ENCODE measurements at regions not wholly inside any gene's neighbourhood (a gene's known extent, or its start where the extent isn't known, plus 50 kb on each side); places are given as distances from the start of the nearest gene placed in this dataset.

- TF ChIP-seq EZH2 (IDR thresholded peaks at IDR 0.05; ENCODE audit: low read length, missing control alignments): no peak
- Histone ChIP-seq H3K4me2 (ENCODE audit: extremely low read depth, insufficient read depth, low read length) (no peak overlapping the region), H4K20me1 (ENCODE audit: control insufficient read depth, extremely low read depth, insufficient read depth, low read length) (no peaks in the 10 kb centered on the region), H2AFZ (ENCODE audit: low read length) (no peak overlapping the region), H3K79me2 (ENCODE audit: control insufficient read depth, insufficient read depth, low read length) (no peaks in the 10 kb centered on the region), H3K9me3 (ENCODE audit: control insufficient read depth, insufficient read depth, low read depth, low read length) (no peaks in the 10 kb centered on the region), H3K36me3 (ENCODE audit: control insufficient read depth, insufficient read depth, low read length) (no peaks in the 10 kb centered on the region), H3K27me3 (ENCODE audit: control insufficient read depth, insufficient read depth, low read length) (no peaks in the 10 kb centered on the region), H3K4me1 (ENCODE audit: control insufficient read depth, extremely low read depth, insufficient read depth, low read length) (no peaks in the 10 kb centered on the region), H3K27ac (ENCODE audit: insufficient read depth, low read length) (no peak overlapping the region), H3K4me3 (replicated peaks in 1 of 4; ENCODE audit: control extremely low read depth in 1 of 4, insufficient read depth in 1 of 4, low read depth in 3 of 4, low read length in 4 of 4) (no peak overlapping the region), H3K9ac (ENCODE audit: insufficient read depth, low read length) (no peak overlapping the region)
- DNase-seq (ENCODE audit: low read depth in 2 of 2): no peak
Measured at GRCh38 chr2:12806549-12807242, 90.0 kb downstream of the TRIB2 start.

DNA sequence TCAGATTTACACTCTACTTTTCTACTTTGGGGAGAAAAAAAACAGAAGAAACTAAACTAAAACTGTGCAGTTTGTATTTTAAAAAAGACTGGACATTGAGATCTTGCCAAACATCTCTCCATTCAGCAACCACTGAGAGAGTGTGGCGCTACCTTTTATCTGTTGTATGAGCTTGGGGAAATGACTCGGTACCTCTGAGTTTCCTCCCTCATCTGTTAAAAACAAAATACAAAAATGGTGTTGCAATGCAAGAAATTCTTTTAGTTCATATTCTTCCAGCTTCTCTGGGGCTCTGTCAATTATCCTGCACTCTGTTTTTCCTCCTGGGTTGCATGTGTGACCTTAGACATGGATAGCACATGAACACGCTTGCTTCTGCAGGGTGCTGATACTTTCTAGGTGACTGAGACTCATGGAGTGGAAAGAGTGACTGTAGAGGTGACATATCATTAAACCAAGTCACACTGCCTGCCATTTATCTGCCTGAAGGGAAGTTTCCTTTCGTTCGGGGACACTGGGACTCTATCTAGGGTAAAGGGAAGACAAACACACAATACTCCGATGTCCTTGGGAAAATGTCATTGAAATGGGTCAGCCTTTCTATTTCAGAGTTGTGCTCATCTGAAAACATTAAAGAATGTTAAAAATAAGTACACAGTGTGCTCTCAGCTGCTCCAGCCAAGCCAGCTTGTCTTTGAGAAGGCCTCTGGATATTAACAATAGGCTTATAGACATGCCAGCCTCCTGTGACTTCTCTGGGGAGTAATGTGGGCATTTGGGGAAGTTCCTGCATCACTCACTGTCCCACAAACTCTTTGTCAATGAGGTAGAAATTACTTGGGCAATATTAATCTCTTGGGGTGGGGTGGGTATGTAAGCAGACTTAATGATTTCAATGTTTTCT, 91.4 kb downstream of the TRIB2 start:
- TF ChIP-seq EZH2 (IDR thresholded peaks at IDR 0.05; ENCODE audit: low read length, missing control alignments): no peak
- TF ChIP-seq, protein P1, sequence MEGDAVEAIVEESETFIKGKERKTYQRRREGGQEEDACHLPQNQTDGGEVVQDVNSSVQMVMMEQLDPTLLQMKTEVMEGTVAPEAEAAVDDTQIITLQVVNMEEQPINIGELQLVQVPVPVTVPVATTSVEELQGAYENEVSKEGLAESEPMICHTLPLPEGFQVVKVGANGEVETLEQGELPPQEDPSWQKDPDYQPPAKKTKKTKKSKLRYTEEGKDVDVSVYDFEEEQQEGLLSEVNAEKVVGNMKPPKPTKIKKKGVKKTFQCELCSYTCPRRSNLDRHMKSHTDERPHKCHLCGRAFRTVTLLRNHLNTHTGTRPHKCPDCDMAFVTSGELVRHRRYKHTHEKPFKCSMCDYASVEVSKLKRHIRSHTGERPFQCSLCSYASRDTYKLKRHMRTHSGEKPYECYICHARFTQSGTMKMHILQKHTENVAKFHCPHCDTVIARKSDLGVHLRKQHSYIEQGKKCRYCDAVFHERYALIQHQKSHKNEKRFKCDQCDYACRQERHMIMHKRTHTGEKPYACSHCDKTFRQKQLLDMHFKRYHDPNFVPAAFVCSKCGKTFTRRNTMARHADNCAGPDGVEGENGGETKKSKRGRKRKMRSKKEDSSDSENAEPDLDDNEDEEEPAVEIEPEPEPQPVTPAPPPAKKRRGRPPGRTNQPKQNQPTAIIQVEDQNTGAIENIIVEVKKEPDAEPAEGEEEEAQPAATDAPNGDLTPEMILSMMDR (conservative IDR thresholded peaks at IDR 0.05 in 1 of 2, IDR thresholded peaks at IDR 0.05 in 1 of 2; ENCODE audit: low read depth in 1 of 2, low read length in 2 of 2): no peak
- H4K20me1 ChIP-seq (ENCODE audit: control insufficient read depth, extremely low read depth, insufficient read depth, low read length): no peaks in the 10 kb centered on the region
- H3K9ac ChIP-seq (ENCODE audit: insufficient read depth, low read length): no peak overlapping the region
- no peak overlapping the region for H3K4me3 ChIP-seq (replicated peaks in 1 of 4; ENCODE audit: control extremely low read depth in 1 of 4, insufficient read depth in 1 of 4, low read depth in 3 of 4, low read length in 4 of 4)
- DNase-seq (ENCODE audit: low read depth in 2 of 2): no peak
- no peaks in the 10 kb centered on the region for H3K79me2 ChIP-seq (ENCODE audit: control insufficient read depth, insufficient read depth, low read length)
- H3K36me3 ChIP-seq (ENCODE audit: control insufficient read depth, insufficient read depth, low read length): no peaks in the 10 kb centered on the region
- H3K27ac ChIP-seq (ENCODE audit: insufficient read depth, low read length): no peak overlapping the region
- H3K4me1 ChIP-seq (ENCODE audit: control insufficient read depth, extremely low read depth, insufficient read depth, low read length): no peaks in the 10 kb centered on the region
- H3K27me3 ChIP-seq (ENCODE audit: control insufficient read depth, insufficient read depth, low read length): no peaks in the 10 kb centered on the region
- no peaks in the 10 kb centered on the region for H3K9me3 ChIP-seq (ENCODE audit: control insufficient read depth, insufficient read depth, low read depth, low read length)
- H2AFZ ChIP-seq (ENCODE audit: low read length): no peak overlapping the region
- H3K4me2 ChIP-seq (ENCODE audit: extremely low read depth, insufficient read depth, low read length): no peak overlapping the region

- Histone ChIP-seq H4K20me1 (ENCODE audit: control insufficient read depth, extremely low read depth, insufficient read depth, low read length) (no peaks in the 10 kb centered on the region), H3K79me2 (ENCODE audit: control insufficient read depth, insufficient read depth, low read length) (no peaks in the 10 kb centered on the region), H3K9ac (ENCODE audit: insufficient read depth, low read length) (no peak overlapping the region), H3K27me3 (ENCODE audit: control insufficient read depth, insufficient read depth, low read length) (no peaks in the 10 kb centered on the region), H3K4me2 (ENCODE audit: extremely low read depth, insufficient read depth, low read length) (no peak overlapping the region), H3K9me3 (ENCODE audit: control insufficient read depth, insufficient read depth, low read depth, low read length) (no peaks in the 10 kb centered on the region), H3K27ac (ENCODE audit: insufficient read depth, low read length) (no peak overlapping the region), H3K4me3 (replicated peaks in 1 of 4; ENCODE audit: control extremely low read depth in 1 of 4, insufficient read depth in 1 of 4, low read depth in 3 of 4, low read length in 4 of 4) (no peak overlapping the region), H3K36me3 (ENCODE audit: control insufficient read depth, insufficient read depth, low read length) (no peaks in the 10 kb centered on the region), H3K4me1 (ENCODE audit: control insufficient read depth, extremely low read depth, insufficient read depth, low read length) (no peaks in the 10 kb centered on the region), H2AFZ (ENCODE audit: low read length) (no peak overlapping the region)
- DNase-seq (ENCODE audit: low read depth in 2 of 2): no peak
- TF ChIP-seq, protein P1 (conservative IDR thresholded peaks at IDR 0.05 in 1 of 2, IDR thresholded peaks at IDR 0.05 in 1 of 2; ENCODE audit: low read depth in 1 of 2, low read length in 2 of 2): no peak
- TF ChIP-seq EZH2 (IDR thresholded peaks at IDR 0.05; ENCODE audit: low read length, missing control alignments): no peak
Measured at GRCh38 chr2:12809526-12809925, 92.8 kb downstream of the TRIB2 start.
